HCT116 (cell line): ENCODE measurements at regions not wholly inside any gene's neighbourhood (a gene's known extent, or its start where the extent isn't known, plus 50 kb on each side); places are given as distances from the start of the nearest gene placed in this dataset.

Experiments used
- ATAC-seq: fragments of 200-7000 bp; cut with Tn5 transposase; 2 replicates; pipeline ENCODE4 v1.9.1; 2020; ENCODE audit warnings: mild to moderate bottlenecking, moderate library complexity
- BruUV-seq: library from RNA; stranded (reverse); fragments of 400-500 nt; replicated peaks from 2 replicates; lab custom pipeline; 2021; lab: Mats Ljungman, UMichigan
- CTCF ChIA-PET: fragments of 300-600 bp; sonication (Branson Sonifier 250); formaldehyde crosslinking; loops from one replicate; lab custom pipeline; 2021; ENCODE audit warnings: antibody characterized with exemption; lab: Charles Lee
- POLR2A ChIA-PET: fragments of 300-600, 350-600 bp; sonication (Branson Sonifier 250); formaldehyde crosslinking; loops from one replicate; lab custom pipeline; 2021; ENCODE audit warnings: antibody characterized with exemption; lab: Charles Lee
- RAD21 ChIA-PET, 2 experiments: fragments of 300-600 bp; sonication (Branson Sonifier 250); formaldehyde crosslinking; loops; one replicate each; lab custom pipeline; 2023; ENCODE audit warnings: low total read pairs in 2 of 2; ENCODE audit not compliant: uncharacterized antibody in 2 of 2, unreplicated experiment in 2 of 2, low non-redundant PET in 1 of 2; lab: Charles Lee
- DNase-seq: peaks from one replicate; pipeline ENCODE4 v3.0.0-alpha.2; 2010; ENCODE audit warnings: low read depth, low spot score
- H2AFZ ChIP-seq: fragments of 200-600 bp; shearing (Covaris generic), sonication (generic); 2 replicates; pipeline ENCODE4 v1.6.1; 2017; ENCODE audit warnings: low read depth, mixed run types, mixed read lengths, antibody characterized with exemption, low read length; ENCODE audit not compliant: poor library complexity, severe bottlenecking
- H3K27ac ChIP-seq: 2 replicates; pipeline ENCODE4 v1.5.1; 2012; ENCODE audit warnings: low read depth, low read length
- H3K27me3 ChIP-seq: fragments of 200-600 bp; sonication (generic); 2 replicates; pipeline ENCODE4 v1.6.1; 2016; ENCODE audit warnings: mixed run types, low read length, mixed read lengths; ENCODE audit not compliant: insufficient read depth
- H3K36me3 ChIP-seq, 2 experiments: fragments of 200-500 bp in 1 of 2; fragments of 200-600 bp in 1 of 2; sonication (Bioruptor generic) in 1 of 2; sonication (generic) in 1 of 2; 2 replicates each; pipeline versions ENCODE4 v1.5.1 to v1.6.1; 2014 to 2016; ENCODE audit warnings: low read length in 2 of 2, inconsistent platforms in 1 of 2, mixed read lengths in 1 of 2, mixed run types in 1 of 2; ENCODE audit not compliant: insufficient read depth in 2 of 2, control insufficient read depth in 1 of 2
- H3K4me1 ChIP-seq, 2 experiments: fragments of 200-600 bp in 1 of 2; sonication (generic) in 1 of 2; 2 replicates each; pipeline versions ENCODE4 v1.5.1 to v1.6.1; 2012 to 2017; ENCODE audit warnings: low read length in 2 of 2, inconsistent platforms in 1 of 2, mild to moderate bottlenecking in 1 of 2, mixed read lengths in 1 of 2, mixed run types in 1 of 2, moderate library complexity in 1 of 2; ENCODE audit not compliant: insufficient read depth in 2 of 2, control insufficient read depth in 1 of 2
- H3K4me2 ChIP-seq: fragments of 200-600 bp; sonication (generic); 2 replicates; pipeline ENCODE4 v1.6.1; 2017; ENCODE audit warnings: mixed run types, low read length, mixed read lengths
- H3K4me3 ChIP-seq, 2 experiments: fragments of 200-600 bp in 1 of 2; sonication (generic) in 1 of 2; replicated peaks in 1 of 2; 2 replicates each; pipeline ENCODE4 v1.5.1; 2011 to 2016; ENCODE audit warnings: low read length in 2 of 2, control low read depth in 1 of 2, low read depth in 1 of 2, mild to moderate bottlenecking in 1 of 2, mixed read lengths in 1 of 2, mixed run types in 1 of 2
- H3K79me2 ChIP-seq: fragments of 200-600 bp; sonication (generic); 2 replicates; pipeline ENCODE4 v1.6.1; 2017; ENCODE audit warnings: mild to moderate bottlenecking, mixed run types, low read length, moderate library complexity, mixed read lengths; ENCODE audit not compliant: insufficient read depth
- H3K9ac ChIP-seq: fragments of 200-600 bp; sonication (generic); 2 replicates; pipeline ENCODE4 v1.6.1; 2016; ENCODE audit warnings: low read length, mixed read lengths
- H3K9me2 ChIP-seq: fragments of 200-600 bp; sonication (generic), shearing (Covaris generic); 2 replicates; pipeline ENCODE4 v1.6.1; 2017; ENCODE audit warnings: mixed run types, mild to moderate bottlenecking, moderate library complexity; ENCODE audit not compliant: insufficient read depth
- H3K9me3 ChIP-seq, 2 experiments: fragments of 200-500 bp in 1 of 2; fragments of 200-600 bp in 1 of 2; sonication (Bioruptor generic) in 1 of 2; sonication (generic) in 1 of 2; 2 replicates each; pipeline ENCODE4 v1.6.1; 2014 to 2017; ENCODE audit warnings: low read length in 2 of 2, mixed read lengths in 2 of 2, inconsistent platforms in 1 of 2, low read depth in 1 of 2, mild to moderate bottlenecking in 1 of 2, mixed run types in 1 of 2, moderate library complexity in 1 of 2; ENCODE audit not compliant: control insufficient read depth in 1 of 2, insufficient read depth in 1 of 2
- H4K20me1 ChIP-seq: fragments of 200-600 bp; sonication (generic), shearing (Covaris generic); 2 replicates; pipeline ENCODE4 v1.6.1; 2017; ENCODE audit warnings: mixed run types, mild to moderate bottlenecking, moderate library complexity; ENCODE audit not compliant: insufficient read depth
- CBX3 ChIP-seq: IDR thresholded peaks from 2 replicates; pipeline ENCODE4 v1.6.1; 2012; ENCODE audit warnings: low read depth
- CEBPB ChIP-seq: IDR thresholded peaks from 2 replicates; pipeline ENCODE4 v1.6.1; 2012; ENCODE audit warnings: low read depth
- CTCF ChIP-seq, 3 experiments: fragments of 200-600 bp in 1 of 3; sonication (generic) in 1 of 3; IDR thresholded peaks in 2 of 3; conservative IDR thresholded peaks in 1 of 3; 2 replicates each; pipeline ENCODE4 v1.5.1; 2012 to 2017; ENCODE audit warnings: low read depth in 2 of 3, low read length in 2 of 3, antibody characterized with exemption in 1 of 3, borderline replicate concordance in 1 of 3, control low read depth in 1 of 3, mild to moderate bottlenecking in 1 of 3, mixed read lengths in 1 of 3, mixed run types in 1 of 3, moderate library complexity in 1 of 3; ENCODE audit not compliant: insufficient read depth in 1 of 3
- EZH2 ChIP-seq: fragments of 200-600 bp; sonication (generic); IDR thresholded peaks from 2 replicates; pipeline ENCODE4 v1.6.1; 2017; ENCODE audit warnings: antibody characterized with exemption, mixed run types
- EZH2phosphoT487 ChIP-seq: fragments of 200-600 bp; IDR thresholded peaks from 2 replicates; pipeline ENCODE4 v1.6.1; 2018; ENCODE audit warnings: antibody characterized with exemption, borderline replicate concordance
- JUND ChIP-seq: IDR thresholded peaks from 2 replicates; pipeline ENCODE4 v1.6.1; 2012
- POLR2AphosphoS5 ChIP-seq: IDR thresholded peaks from 2 replicates; pipeline ENCODE4 v1.6.1; 2011; ENCODE audit warnings: mild to moderate bottlenecking, low read depth, low read length, moderate library complexity
- RAD21 ChIP-seq: IDR thresholded peaks from 2 replicates; pipeline ENCODE4 v1.6.1; 2012; ENCODE audit warnings: low read depth, mild to moderate bottlenecking
- SP1 ChIP-seq: IDR thresholded peaks from 2 replicates; pipeline ENCODE4 v1.6.1; 2012; ENCODE audit warnings: low read depth
- YY1 ChIP-seq: IDR thresholded peaks from 2 replicates; pipeline ENCODE4 v1.6.1; 2011; ENCODE audit warnings: low read length, low read depth, moderate library complexity, mild to moderate bottlenecking; ENCODE audit not compliant: insufficient replicate concordance; ENCODE audit errors: extremely low read depth
- ZFX ChIP-seq: fragments of 450-650 bp; IDR thresholded peaks from 2 replicates; pipeline ENCODE4 v1.6.1; 2017
- ZNF274 ChIP-seq: fragments of 200-500 bp; sonication (Bioruptor generic); IDR thresholded peaks from 2 replicates; pipeline ENCODE4 v1.6.1; 2014; ENCODE audit warnings: mild to moderate bottlenecking, low read depth, low read length, inconsistent platforms
- intact Hi-C: fragments of 100-400 bp; cut with micrococcal nuclease; formaldehyde crosslinking; loops from 2 replicates; pipeline ENCODE4 v1.10.0; 2022
- TF ChIP-seq, protein P1 (sequence below): IDR thresholded peaks from 2 replicates; pipeline ENCODE4 v1.6.1; 2011; ENCODE audit warnings: mild to moderate bottlenecking, low read length, moderate library complexity; ENCODE audit not compliant: insufficient replicate concordance; ENCODE audit errors: extremely low read depth

DNA sequence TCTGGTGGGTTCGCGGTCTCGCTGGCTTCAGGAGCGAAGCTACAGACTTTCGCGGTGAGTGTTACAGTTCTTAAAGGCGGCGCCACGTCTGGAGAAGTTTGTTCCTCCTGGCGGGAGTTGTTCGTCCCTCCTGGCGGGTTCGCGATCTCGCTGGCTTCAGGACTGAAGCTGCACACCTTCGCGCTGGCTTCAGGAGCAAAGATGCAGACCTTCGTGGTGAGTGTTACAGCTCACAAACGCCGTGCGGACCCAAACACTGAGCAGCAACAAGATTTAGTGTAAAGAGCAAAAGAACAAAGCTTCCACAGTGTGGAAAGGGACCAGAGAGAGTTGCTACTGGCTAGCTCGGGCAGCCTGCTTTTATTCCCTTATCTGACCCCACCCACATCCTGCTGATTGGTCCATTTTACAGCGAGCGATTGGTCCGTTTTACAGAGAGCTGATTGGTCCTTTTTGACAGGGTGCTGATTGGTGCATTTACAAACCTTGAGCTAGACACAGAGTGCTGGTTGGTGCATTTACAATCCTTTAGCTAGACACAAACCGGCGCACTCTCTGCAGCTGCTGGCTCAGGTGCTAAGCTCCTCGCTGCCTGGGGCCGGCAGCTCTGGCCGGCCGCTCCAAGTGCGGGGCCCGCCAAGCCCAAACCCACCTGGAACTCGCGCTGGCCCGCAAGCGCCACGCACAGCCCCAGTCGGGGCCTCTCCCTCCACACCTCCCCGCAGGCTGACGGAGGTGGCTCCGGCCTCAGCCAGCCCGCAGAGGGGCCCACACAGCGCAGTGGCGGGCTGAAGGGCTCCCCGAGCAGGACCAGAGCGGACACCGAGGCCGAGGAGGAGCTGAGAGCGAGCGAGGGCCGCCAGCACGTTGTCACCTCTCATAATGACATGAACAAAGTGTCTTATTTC lies 172.8 kb upstream of the KCTD3 start:
- CTCF ChIA-PET: no interaction called here
- H2AFZ ChIP-seq: no peak overlapping the region
- H3K4me1 ChIP-seq: no peaks in the 10 kb centered on the region
- H3K9me3 ChIP-seq: no peaks in the 10 kb centered on the region
- no peaks in the 10 kb centered on the region for H4K20me1 ChIP-seq
- no peaks in the 10 kb centered on the region for H3K27me3 ChIP-seq
- no peaks in the 10 kb centered on the region for H3K36me3 ChIP-seq
- H3K9ac ChIP-seq: no peak overlapping the region
- POLR2A ChIA-PET: no interaction called here
- H3K9me2 ChIP-seq: no peaks in the 10 kb centered on the region
- no peak overlapping the region for H3K4me2 ChIP-seq
- DNase-seq (no peak), ATAC-seq (no peak)
- RAD21 ChIA-PET: no interaction called here
- intact Hi-C loops: no loop called here
- no TSS peak for BruUV-seq
- TF ChIP-seq YY1 (no peak), SP1 (no peak), POLR2AphosphoS5 (no peak), EZH2 (no peak), ZNF274 (no peak), RAD21 (no peak), CBX3 (no peak), JUND (no peak), ZFX (no peak), EZH2phosphoT487 (no peak), CEBPB (no peak), CTCF (IDR thresholded peaks at IDR 0.05 in 2 of 3, conservative IDR thresholded peaks at IDR 0.05 in 1 of 3; ENCODE audit: borderline replicate concordance in 1 of 3, insufficient read depth in 1 of 3, low read depth in 2 of 3, low read length in 2 of 3) (no peak)
- TF ChIP-seq, protein P1, sequence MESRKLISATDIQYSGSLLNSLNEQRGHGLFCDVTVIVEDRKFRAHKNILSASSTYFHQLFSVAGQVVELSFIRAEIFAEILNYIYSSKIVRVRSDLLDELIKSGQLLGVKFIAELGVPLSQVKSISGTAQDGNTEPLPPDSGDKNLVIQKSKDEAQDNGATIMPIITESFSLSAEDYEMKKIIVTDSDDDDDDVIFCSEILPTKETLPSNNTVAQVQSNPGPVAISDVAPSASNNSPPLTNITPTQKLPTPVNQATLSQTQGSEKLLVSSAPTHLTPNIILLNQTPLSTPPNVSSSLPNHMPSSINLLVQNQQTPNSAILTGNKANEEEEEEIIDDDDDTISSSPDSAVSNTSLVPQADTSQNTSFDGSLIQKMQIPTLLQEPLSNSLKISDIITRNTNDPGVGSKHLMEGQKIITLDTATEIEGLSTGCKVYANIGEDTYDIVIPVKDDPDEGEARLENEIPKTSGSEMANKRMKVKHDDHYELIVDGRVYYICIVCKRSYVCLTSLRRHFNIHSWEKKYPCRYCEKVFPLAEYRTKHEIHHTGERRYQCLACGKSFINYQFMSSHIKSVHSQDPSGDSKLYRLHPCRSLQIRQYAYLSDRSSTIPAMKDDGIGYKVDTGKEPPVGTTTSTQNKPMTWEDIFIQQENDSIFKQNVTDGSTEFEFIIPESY: no peak
- no peak overlapping the region for H3K27ac ChIP-seq
- no peak overlapping the region for H3K4me3 ChIP-seq
- no peaks in the 10 kb centered on the region for H3K79me2 ChIP-seq
